ENCODE measurements at regions not wholly inside any gene's neighbourhood (a gene's known extent, or its start where the extent isn't known, plus 50 kb on each side); places are given as distances from the start of the nearest gene placed in this dataset.

GRCh38 chr10:124308056-124308645, 110.6 kb downstream of the OAT start:
- peak in 2 of 42 donors; percentile 12 to 17 for DNase-seq
- intact Hi-C loops (cut with DNase I), result no loop called here

DNA sequence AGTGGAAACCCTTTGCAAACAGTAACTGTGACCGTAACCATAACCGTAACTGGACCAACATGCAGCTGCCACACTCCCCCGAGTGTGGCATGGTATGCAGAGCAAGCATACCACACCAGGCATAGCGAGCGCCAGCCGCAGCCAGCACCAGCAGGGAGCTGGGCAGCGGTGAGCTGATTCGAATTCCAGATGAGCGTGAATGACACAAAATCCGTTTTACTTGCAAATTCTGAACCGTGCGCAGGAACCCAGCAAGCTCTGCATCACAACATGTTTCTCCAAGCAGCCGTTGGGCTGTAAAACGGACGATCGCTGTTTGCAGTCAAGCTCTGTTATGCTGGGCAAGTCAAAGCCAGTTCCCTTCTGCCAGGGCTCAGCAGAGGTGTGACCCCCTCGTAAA, 111.1 kb downstream of the OAT start:
- DNase-seq, result peak in 3 of 42 donors; percentile 15 to 25 (median 17)
- intact Hi-C loops (cut with DNase I), result no loop called here

GRCh38 chr10:124306922-124307371, 111.8 kb downstream of the OAT start:
- intact Hi-C loops (cut with DNase I), result no loop called here
- peak in 12 of 42 donors; percentile 6 to 48 (median 27) for DNase-seq

- intact Hi-C loops (cut with DNase I), result no loop called here
- no peak for DNase-seq
These were observed 112.2 kb downstream of the OAT start for GRCh38 chr10:124306520-124306919.

GRCh38 chr10:124305984-124306383, 112.7 kb downstream of the OAT start:
- intact Hi-C loops (cut with DNase I), result no loop called here
- DNase-seq, result no peak

GRCh38 chr10:124305131-124305530, 113.6 kb downstream of the OAT start:
- intact Hi-C loops (cut with DNase I), result no loop called here
- no peak for DNase-seq

DNA sequence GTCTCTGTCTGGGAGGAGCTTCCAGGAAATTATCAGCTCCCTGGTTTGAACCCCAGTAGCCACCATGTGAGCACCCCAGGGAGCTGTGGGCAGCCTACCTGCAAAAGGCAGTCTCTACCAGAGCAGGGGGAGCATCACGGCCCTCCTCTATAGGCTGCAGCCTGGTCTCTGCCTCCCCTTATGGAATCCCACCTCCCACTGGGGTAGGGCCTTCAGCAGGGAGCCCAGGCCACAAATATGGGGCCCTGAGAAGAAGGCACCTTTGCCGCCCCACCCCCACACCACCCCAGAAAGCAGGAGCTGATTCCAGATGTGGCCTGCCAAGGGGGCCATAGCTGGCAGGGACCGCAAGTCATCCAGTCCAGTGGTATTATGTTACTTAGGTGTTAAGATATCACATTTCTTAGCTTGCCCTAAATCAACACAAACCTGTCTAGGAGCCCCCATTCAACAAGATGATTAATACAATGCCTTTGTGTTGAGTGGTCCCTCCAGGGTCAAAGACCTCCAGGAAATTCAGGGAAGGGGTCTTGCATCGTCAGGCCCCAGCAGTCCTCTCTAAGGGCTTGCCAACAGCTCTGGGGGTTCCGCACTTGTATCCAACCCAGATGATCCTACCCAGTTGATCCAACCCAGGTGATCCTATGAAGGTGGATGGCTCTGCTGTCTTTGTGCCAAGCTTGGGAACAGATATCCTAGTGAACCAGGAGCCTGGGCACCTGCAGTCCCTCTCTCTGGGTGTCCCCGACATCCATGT, 114.9 kb downstream of the OAT start:
- DNase-seq, result no peak
- intact Hi-C loops (cut with DNase I), result no loop called here

DNA sequence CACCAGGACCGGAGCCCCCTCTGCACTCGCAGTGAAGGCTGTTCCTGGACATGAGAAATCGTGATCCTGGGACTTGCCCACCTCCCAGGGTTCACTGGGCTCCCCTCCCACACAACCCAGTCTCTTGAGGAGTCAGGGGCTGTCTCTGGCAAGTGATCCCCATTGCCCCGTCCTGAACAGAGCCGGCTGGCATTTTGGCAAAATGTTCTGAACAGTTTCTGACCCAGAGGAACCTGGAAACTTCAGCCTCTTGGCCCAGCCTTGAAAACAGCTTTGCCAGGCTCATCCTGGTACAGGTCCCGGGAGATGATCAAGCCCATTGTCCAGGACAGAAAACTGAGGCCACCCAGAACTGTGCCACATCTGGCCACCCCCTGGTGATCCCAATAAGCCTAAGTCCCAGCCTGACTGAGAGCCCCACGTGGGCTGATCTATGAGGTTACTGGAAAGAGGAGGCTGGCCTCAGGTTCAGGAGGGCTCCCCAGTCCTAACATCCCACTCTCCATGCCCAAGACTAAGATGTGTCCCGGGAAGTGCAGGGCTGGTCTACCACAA, 115.7 kb downstream of the OAT start:
- intact Hi-C loops (cut with DNase I), result no loop called here
- peak in 1 of 42 donors; percentile 2 for DNase-seq

DNA sequence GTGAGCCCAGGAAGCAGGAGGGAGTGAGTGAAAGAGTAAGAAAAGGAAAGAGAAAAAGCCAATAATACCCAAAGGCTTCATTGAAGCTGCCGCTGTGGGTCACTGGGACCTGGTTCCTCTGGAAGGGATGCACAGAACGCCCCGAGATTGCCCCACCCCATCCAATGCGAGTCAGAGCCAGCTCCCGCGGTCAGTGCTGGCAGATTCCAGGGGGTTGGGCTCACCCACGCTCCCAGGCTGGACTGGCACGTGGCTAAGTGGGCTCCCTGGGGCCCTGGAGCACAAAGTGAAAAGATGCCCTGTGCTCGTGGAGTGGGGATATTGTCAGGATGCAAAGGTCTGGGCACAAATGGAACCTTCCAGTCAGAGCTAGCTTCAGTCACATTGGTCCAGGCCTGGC, 117.0 kb downstream of the OAT start:
- intact Hi-C loops (cut with DNase I), result no loop called here
- no peak for DNase-seq

DNA sequence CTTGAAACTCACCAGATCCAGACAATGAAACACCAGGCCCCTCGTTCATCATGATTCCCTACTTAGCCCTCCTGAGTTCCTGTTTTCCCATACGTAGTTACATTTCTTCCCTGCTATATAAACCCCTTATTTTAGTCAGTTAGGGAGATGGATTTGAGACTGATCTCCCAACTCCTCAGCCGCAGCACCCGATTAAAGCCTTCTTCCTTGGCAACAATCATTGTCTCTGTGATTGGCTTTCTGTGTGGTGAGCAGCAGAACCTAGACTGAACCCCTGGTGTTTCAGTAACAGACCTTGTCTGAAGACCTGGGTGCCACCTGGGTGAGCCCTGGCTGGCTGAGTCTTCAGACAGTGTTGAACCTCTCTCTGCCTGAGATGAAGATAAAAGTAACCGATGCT, 118.0 kb downstream of the OAT start:
- intact Hi-C loops (cut with DNase I), result no loop called here
- DNase-seq, result no peak

DNA sequence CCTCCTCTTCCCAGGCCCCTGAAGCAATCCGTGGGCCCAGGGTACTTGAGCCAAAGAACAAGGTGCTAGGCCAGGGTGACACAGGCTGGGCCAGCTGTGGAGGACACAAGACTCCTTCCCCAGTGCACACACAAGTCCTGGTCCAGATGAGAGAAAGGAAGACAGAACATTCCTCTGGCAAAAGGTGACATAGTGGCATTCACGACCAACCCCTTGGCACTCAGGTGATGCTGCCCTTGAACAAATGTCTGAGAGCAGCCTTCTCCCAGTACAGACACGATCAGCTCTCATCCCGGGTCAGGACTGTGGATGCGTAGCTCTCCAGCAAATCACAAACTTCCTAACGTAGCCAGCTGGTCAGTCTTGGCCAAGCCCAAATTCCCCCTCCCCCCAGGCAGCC, 118.5 kb downstream of the OAT start:
- peak in 1 of 42 donors; percentile 4 for DNase-seq
- intact Hi-C loops (cut with DNase I), result no loop called here

GRCh38 chr10:124299696-124300095, 119.0 kb downstream of the OAT start:
- DNase-seq, result peak in 1 of 42 donors; percentile 7
- intact Hi-C loops (cut with DNase I), result no loop called here

GRCh38 chr10:124298891-124299290, 119.8 kb downstream of the OAT start:
- intact Hi-C loops (cut with DNase I), result no loop called here
- DNase-seq, result peak in 2 of 42 donors; percentile 21 to 23

- peak in 2 of 42 donors; percentile 5 to 14 for DNase-seq
- intact Hi-C loops (cut with DNase I), result no loop called here
These were observed 121.6 kb downstream of the OAT start for GRCh38 chr10:124296813-124297788.

DNA sequence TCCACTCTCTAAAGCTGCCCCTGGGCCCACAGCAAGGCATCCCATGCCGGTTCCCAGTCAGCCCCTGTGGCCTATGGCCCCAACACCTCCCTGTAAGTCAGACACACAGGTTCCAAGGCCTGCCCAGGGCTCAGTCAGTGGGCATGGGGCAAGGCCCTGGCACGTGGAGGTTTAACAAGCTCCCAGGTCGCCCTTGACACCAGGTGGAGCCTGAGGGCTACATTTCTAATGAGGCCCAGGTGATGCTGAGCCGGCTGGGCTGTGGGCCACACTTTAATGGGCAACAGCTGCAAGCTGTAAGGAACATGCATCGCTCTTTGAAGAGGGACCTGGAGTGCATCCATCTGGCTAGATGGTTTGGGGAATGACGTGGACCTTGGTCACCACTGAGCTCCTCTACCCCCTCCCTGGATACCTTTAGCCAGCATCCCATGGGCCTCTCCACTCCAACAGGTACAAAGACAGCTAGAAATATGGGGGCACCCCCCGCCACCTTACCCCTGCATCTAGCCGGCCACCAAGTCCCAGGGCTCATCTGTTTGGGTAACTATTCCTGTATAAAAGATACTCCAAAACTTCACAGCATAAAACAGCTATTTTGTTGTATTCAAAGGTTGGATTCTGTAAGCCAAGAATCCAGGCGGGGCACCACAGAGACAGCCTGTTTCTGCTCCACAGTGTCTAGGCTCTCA, 122.5 kb downstream of the OAT start:
- intact Hi-C loops (cut with DNase I), result no loop called here
- peak in 3 of 42 donors; percentile 13 to 36 (median 26) for DNase-seq

GRCh38 chr10:124294811-124295770, 123.6 kb downstream of the OAT start:
- peak in 3 of 42 donors; percentile 13 to 31 (median 23) for DNase-seq
- intact Hi-C loops (cut with DNase I), result no loop called here

GRCh38 chr10:124293616-124294449, 124.9 kb downstream of the OAT start:
- intact Hi-C loops (cut with DNase I), result no loop called here
- DNase-seq, result peak in 4 of 42 donors; percentile 9 to 27 (median 18)

All from head of caudate nucleus (tissue), 42 donors.